GM23338 (cell line): ENCODE measurements at regions not wholly inside any gene's neighbourhood (a gene's known extent, or its start where the extent isn't known, plus 50 kb on each side); places are given as distances from the start of the nearest gene placed in this dataset.

Source experiments
- CTCF ChIP-seq, 2 experiments: fragments of 200-600 bp in 1 of 2; sonication (generic) in 1 of 2; conservative IDR thresholded peaks; 2 replicates each; pipeline versions ENCODE4 v1.5.1 to v1.6.1; 2016 to 2017; ENCODE audit warnings: antibody characterized with exemption in 2 of 2, low read depth in 2 of 2, mild to moderate bottlenecking in 2 of 2, moderate library complexity in 1 of 2
- ETS1 ChIP-seq: IDR thresholded peaks from 2 replicates; pipeline ENCODE4 v1.6.1; 2016; ENCODE audit warnings: antibody characterized with exemption
- EZH2 ChIP-seq: fragments of 200-600 bp; sonication (generic); IDR thresholded peaks from one replicate; pipeline ENCODE4 v1.8.0; 2017; ENCODE audit warnings: antibody characterized with exemption, mild to moderate bottlenecking, low read depth; ENCODE audit not compliant: unreplicated experiment
- EZH2phosphoT487 ChIP-seq: fragments of 200-600 bp; sonication (generic); IDR thresholded peaks from one replicate; pipeline ENCODE4 v1.8.1; 2018; ENCODE audit warnings: antibody characterized with exemption; ENCODE audit not compliant: unreplicated experiment
- JUNB ChIP-seq: IDR thresholded peaks from one replicate; pipeline ENCODE4 v1.6.1; 2016; ENCODE audit warnings: antibody characterized with exemption; ENCODE audit not compliant: unreplicated experiment
- POLR2AphosphoS5 ChIP-seq: IDR thresholded peaks from 2 replicates; pipeline ENCODE4 v1.6.1; 2016; ENCODE audit warnings: antibody characterized with exemption, low read depth
- TF ChIP-seq, protein P1 (sequence below): IDR thresholded peaks from one replicate; pipeline ENCODE4 v1.6.1; 2018; ENCODE audit warnings: antibody characterized with exemption; ENCODE audit not compliant: unreplicated experiment

DNA sequence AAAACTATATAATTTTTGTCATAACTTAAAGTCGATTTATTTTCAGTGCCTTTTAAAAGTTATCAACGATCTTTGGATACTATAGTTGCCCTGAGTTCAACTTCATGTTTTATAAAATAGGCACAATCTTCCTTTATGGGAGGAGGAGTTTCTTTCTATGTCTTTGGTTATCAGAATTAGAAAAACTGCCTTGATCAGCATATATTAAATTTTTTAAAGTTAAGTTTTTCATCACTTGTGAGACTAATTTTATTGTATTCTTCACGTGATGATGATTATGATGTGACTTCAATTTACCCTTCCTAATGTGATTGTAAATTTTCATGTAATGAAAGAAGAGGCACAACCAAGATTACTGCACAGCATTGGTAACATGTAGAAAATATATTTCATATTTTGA lies 58.2 kb upstream of the TMPRSS15 start:
- no peak for TF ChIP-seq CTCF (conservative IDR thresholded peaks at IDR 0.05; ENCODE audit: low read depth in 2 of 2)
- TF ChIP-seq POLR2AphosphoS5, result no peak
- TF ChIP-seq, protein P1, sequence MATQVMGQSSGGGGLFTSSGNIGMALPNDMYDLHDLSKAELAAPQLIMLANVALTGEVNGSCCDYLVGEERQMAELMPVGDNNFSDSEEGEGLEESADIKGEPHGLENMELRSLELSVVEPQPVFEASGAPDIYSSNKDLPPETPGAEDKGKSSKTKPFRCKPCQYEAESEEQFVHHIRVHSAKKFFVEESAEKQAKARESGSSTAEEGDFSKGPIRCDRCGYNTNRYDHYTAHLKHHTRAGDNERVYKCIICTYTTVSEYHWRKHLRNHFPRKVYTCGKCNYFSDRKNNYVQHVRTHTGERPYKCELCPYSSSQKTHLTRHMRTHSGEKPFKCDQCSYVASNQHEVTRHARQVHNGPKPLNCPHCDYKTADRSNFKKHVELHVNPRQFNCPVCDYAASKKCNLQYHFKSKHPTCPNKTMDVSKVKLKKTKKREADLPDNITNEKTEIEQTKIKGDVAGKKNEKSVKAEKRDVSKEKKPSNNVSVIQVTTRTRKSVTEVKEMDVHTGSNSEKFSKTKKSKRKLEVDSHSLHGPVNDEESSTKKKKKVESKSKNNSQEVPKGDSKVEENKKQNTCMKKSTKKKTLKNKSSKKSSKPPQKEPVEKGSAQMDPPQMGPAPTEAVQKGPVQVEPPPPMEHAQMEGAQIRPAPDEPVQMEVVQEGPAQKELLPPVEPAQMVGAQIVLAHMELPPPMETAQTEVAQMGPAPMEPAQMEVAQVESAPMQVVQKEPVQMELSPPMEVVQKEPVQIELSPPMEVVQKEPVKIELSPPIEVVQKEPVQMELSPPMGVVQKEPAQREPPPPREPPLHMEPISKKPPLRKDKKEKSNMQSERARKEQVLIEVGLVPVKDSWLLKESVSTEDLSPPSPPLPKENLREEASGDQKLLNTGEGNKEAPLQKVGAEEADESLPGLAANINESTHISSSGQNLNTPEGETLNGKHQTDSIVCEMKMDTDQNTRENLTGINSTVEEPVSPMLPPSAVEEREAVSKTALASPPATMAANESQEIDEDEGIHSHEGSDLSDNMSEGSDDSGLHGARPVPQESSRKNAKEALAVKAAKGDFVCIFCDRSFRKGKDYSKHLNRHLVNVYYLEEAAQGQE, result no peak
- no peak for TF ChIP-seq EZH2
- no peak for TF ChIP-seq EZH2phosphoT487
- no peak for TF ChIP-seq ETS1
- TF ChIP-seq JUNB, result no peak
